Sigmoid colon (tissue), 4 donors: ENCODE measurements at regions not wholly inside any gene's neighbourhood (a gene's known extent, or its start where the extent isn't known, plus 50 kb on each side); places are given as distances from the start of the nearest gene placed in this dataset.

ENCODE experiments used
- EP300 ChIP-seq, 4 donors: sonication (generic); formaldehyde crosslinking; IDR thresholded peaks; one replicate each; pipeline ENCODE4 v1.6.1; 2017; ENCODE audit warnings: antibody characterized with exemption in 4 of 4
- POLR2A ChIP-seq, 2 donors: fragments of 450-650 bp; IDR thresholded peaks; one replicate each; pipeline ENCODE4 v1.6.1; 2016; ENCODE audit warnings: antibody characterized with exemption in 2 of 2, mild to moderate bottlenecking in 2 of 2, moderate library complexity in 2 of 2
- TF ChIP-seq, protein P1 (sequence below), 4 experiments: fragments of 450-650 bp in 3 of 4; fragments of 200-600 bp in 1 of 4; IDR thresholded peaks; one replicate each; pipeline ENCODE4 v1.5.1; 2016 to 2019; ENCODE audit warnings: antibody characterized with exemption in 4 of 4, mild to moderate bottlenecking in 3 of 4, moderate library complexity in 2 of 4

GRCh38 chr21:16815243-16815642 is 697.6 kb upstream of the CXADR start:
- TF ChIP-seq, protein P1, sequence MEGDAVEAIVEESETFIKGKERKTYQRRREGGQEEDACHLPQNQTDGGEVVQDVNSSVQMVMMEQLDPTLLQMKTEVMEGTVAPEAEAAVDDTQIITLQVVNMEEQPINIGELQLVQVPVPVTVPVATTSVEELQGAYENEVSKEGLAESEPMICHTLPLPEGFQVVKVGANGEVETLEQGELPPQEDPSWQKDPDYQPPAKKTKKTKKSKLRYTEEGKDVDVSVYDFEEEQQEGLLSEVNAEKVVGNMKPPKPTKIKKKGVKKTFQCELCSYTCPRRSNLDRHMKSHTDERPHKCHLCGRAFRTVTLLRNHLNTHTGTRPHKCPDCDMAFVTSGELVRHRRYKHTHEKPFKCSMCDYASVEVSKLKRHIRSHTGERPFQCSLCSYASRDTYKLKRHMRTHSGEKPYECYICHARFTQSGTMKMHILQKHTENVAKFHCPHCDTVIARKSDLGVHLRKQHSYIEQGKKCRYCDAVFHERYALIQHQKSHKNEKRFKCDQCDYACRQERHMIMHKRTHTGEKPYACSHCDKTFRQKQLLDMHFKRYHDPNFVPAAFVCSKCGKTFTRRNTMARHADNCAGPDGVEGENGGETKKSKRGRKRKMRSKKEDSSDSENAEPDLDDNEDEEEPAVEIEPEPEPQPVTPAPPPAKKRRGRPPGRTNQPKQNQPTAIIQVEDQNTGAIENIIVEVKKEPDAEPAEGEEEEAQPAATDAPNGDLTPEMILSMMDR (IDR thresholded peaks at IDR 0.05) = no peak
- TF ChIP-seq EP300 (IDR thresholded peaks at IDR 0.05) (no peak), POLR2A (IDR thresholded peaks at IDR 0.05) (no peak)
